ENCODE measurements at regions not wholly inside any gene's neighbourhood (a gene's known extent, or its start where the extent isn't known, plus 50 kb on each side); places are given as distances from the start of the nearest gene placed in this dataset.

- no peaks in the 10 kb centered on the region for H3K9me2 ChIP-seq (replicated peaks; ENCODE audit: insufficient read depth, low read length)
- H3K9ac ChIP-seq (ENCODE audit: low read length): no peak overlapping the region
- no peak overlapping the region for H3K27ac ChIP-seq (ENCODE audit: low read length)
- no peaks in the 10 kb centered on the region for H3K36me3 ChIP-seq (replicated peaks; ENCODE audit: insufficient read depth, low read length)
- no peak overlapping the region for H3K4me2 ChIP-seq (ENCODE audit: low read depth, low read length)
- H4K20me1 ChIP-seq (ENCODE audit: insufficient read depth, low read length): no peaks in the 10 kb centered on the region
- no peaks in the 10 kb centered on the region for H3F3A ChIP-seq (ENCODE audit: insufficient read depth, low read length)
- no peaks in the 10 kb centered on the region for H3K79me2 ChIP-seq (ENCODE audit: low read length)
- H3K4me1 ChIP-seq (ENCODE audit: low read length): no peaks in the 10 kb centered on the region
- TF ChIP-seq EZH2phosphoT487 (IDR thresholded peaks at IDR 0.05; ENCODE audit: low read length): no peak
- TF ChIP-seq EZH2 (optimal IDR thresholded peaks at IDR 0.05; ENCODE audit: low read depth, low read length): no peak
- no peak for TF ChIP-seq CTCF (IDR thresholded peaks at IDR 0.05; ENCODE audit: low read length)
- H3K27me3 ChIP-seq (replicated peaks; ENCODE audit: insufficient read depth, low read length): no peaks in the 10 kb centered on the region
- no peaks in the 10 kb centered on the region for H3K9me3 ChIP-seq (replicated peaks; ENCODE audit: insufficient read depth, low read length)
- DNase-seq: no peak
- H3K4me3 ChIP-seq (ENCODE audit: low read length): no peak overlapping the region
- no peak overlapping the region for H2AFZ ChIP-seq (ENCODE audit: low read length)
Observed at GRCh38 chr1:239930686-239931262, 160.9 kb upstream of the FMN2 start.

- DNase-seq: no peak
Observed at GRCh38 chr1:239931341-239931740, 160.3 kb upstream of the FMN2 start.

GRCh38 chr1:239939602-239940001, 152.1 kb upstream of the FMN2 start:
- Histone ChIP-seq H3K9me3 (replicated peaks; ENCODE audit: insufficient read depth, low read length) (no peaks in the 10 kb centered on the region), H3K9me2 (replicated peaks; ENCODE audit: insufficient read depth, low read length) (no peaks in the 10 kb centered on the region), H2AFZ (ENCODE audit: low read length) (no peak overlapping the region), H3K4me2 (ENCODE audit: low read depth, low read length) (no peak overlapping the region), H3K4me3 (ENCODE audit: low read length) (no peak overlapping the region), H3F3A (ENCODE audit: insufficient read depth, low read length) (no peaks in the 10 kb centered on the region), H3K79me2 (ENCODE audit: low read length) (no peaks in the 10 kb centered on the region), H3K27ac (ENCODE audit: low read length) (no peak overlapping the region), H3K9ac (ENCODE audit: low read length) (no peak overlapping the region), H3K27me3 (replicated peaks; ENCODE audit: insufficient read depth, low read length) (no peaks in the 10 kb centered on the region), H3K4me1 (ENCODE audit: low read length) (no peaks in the 10 kb centered on the region), H3K36me3 (replicated peaks; ENCODE audit: insufficient read depth, low read length) (no peaks in the 10 kb centered on the region), H4K20me1 (ENCODE audit: insufficient read depth, low read length) (no peaks in the 10 kb centered on the region)
- TF ChIP-seq EZH2 (optimal IDR thresholded peaks at IDR 0.05; ENCODE audit: low read depth, low read length): no peak
- no peak for DNase-seq

More at GRCh38 chr1:239931341-239931740, 160.3 kb upstream of the FMN2 start:
- no peak overlapping the region for H3K27ac ChIP-seq (ENCODE audit: low read length)
- no peaks in the 10 kb centered on the region for H3F3A ChIP-seq (ENCODE audit: insufficient read depth, low read length)
- no peak overlapping the region for H3K4me2 ChIP-seq (ENCODE audit: low read depth, low read length)
- H2AFZ ChIP-seq (ENCODE audit: low read length): no peak overlapping the region
- no peaks in the 10 kb centered on the region for H3K79me2 ChIP-seq (ENCODE audit: low read length)
- H3K4me1 ChIP-seq (ENCODE audit: low read length): no peaks in the 10 kb centered on the region
- no peak overlapping the region for H3K9ac ChIP-seq (ENCODE audit: low read length)
- no peaks in the 10 kb centered on the region for H3K27me3 ChIP-seq (replicated peaks; ENCODE audit: insufficient read depth, low read length)
- no peak overlapping the region for H3K4me3 ChIP-seq (ENCODE audit: low read length)
- no peaks in the 10 kb centered on the region for H3K36me3 ChIP-seq (replicated peaks; ENCODE audit: insufficient read depth, low read length)
- no peaks in the 10 kb centered on the region for H4K20me1 ChIP-seq (ENCODE audit: insufficient read depth, low read length)
- no peaks in the 10 kb centered on the region for H3K9me2 ChIP-seq (replicated peaks; ENCODE audit: insufficient read depth, low read length)
- H3K9me3 ChIP-seq (replicated peaks; ENCODE audit: insufficient read depth, low read length): no peaks in the 10 kb centered on the region
- TF ChIP-seq EZH2 (optimal IDR thresholded peaks at IDR 0.05; ENCODE audit: low read depth, low read length): no peak
- TF ChIP-seq EZH2phosphoT487 (IDR thresholded peaks at IDR 0.05; ENCODE audit: low read length): no peak
- TF ChIP-seq CTCF (IDR thresholded peaks at IDR 0.05; ENCODE audit: low read length): no peak

GRCh38 chr1:239943761-239944160, 147.9 kb upstream of the FMN2 start:
- no peaks in the 10 kb centered on the region for H3K9me2 ChIP-seq (replicated peaks; ENCODE audit: insufficient read depth, low read length)
- H3K9ac ChIP-seq (ENCODE audit: low read length): no peak overlapping the region
- no peaks in the 10 kb centered on the region for H4K20me1 ChIP-seq (ENCODE audit: insufficient read depth, low read length)
- no peaks in the 10 kb centered on the region for H3K9me3 ChIP-seq (replicated peaks; ENCODE audit: insufficient read depth, low read length)
- H3F3A ChIP-seq (ENCODE audit: insufficient read depth, low read length): no peaks in the 10 kb centered on the region
- no peak overlapping the region for H2AFZ ChIP-seq (ENCODE audit: low read length)
- no peak overlapping the region for H3K4me2 ChIP-seq (ENCODE audit: low read depth, low read length)
- no peaks in the 10 kb centered on the region for H3K36me3 ChIP-seq (replicated peaks; ENCODE audit: insufficient read depth, low read length)
- no peaks in the 10 kb centered on the region for H3K4me1 ChIP-seq (ENCODE audit: low read length)
- no peaks in the 10 kb centered on the region for H3K79me2 ChIP-seq (ENCODE audit: low read length)
- TF ChIP-seq CTCF (IDR thresholded peaks at IDR 0.05; ENCODE audit: low read length): no peak
- TF ChIP-seq EZH2phosphoT487 (IDR thresholded peaks at IDR 0.05; ENCODE audit: low read length): no peak
- no peak for TF ChIP-seq EZH2 (optimal IDR thresholded peaks at IDR 0.05; ENCODE audit: low read depth, low read length)
- H3K4me3 ChIP-seq (ENCODE audit: low read length): no peak overlapping the region
- DNase-seq: no peak
- no peak overlapping the region for H3K27ac ChIP-seq (ENCODE audit: low read length)
- no peaks in the 10 kb centered on the region for H3K27me3 ChIP-seq (replicated peaks; ENCODE audit: insufficient read depth, low read length)
